H1 (cell line): ENCODE measurements at regions not wholly inside any gene's neighbourhood (a gene's known extent, or its start where the extent isn't known, plus 50 kb on each side); places are given as distances from the start of the nearest gene placed in this dataset.

ENCODE experiments used
- CTCF ChIA-PET: fragments of 300-600 bp; sonication (Branson Sonifier 250); formaldehyde crosslinking; loops from one replicate; lab custom pipeline; 2021; ENCODE audit not compliant: partially characterized antibody; lab: Charles Lee
- POLR2A ChIA-PET: fragments of 300-600 bp; sonication (Branson Sonifier 250); formaldehyde crosslinking; loops from one replicate; lab custom pipeline; 2021; ENCODE audit warnings: inconsistent platforms; ENCODE audit not compliant: partially characterized antibody; lab: Charles Lee
- DNase-seq, 2 experiments: peaks; one replicate each; pipeline versions ENCODE4 v3.0.0 to v3.0.0-alpha.2; 2010 to 2022; ENCODE audit warnings: low spot score in 2 of 2, low read depth in 1 of 2, mixed read lengths in 1 of 2
- FAIRE-seq: peaks from 2 replicates; lab custom pipeline; 2011; peaks lifted over from hg19 to GRCh38; lab: Jason Lieb, UNC
- H2AFZ ChIP-seq: 2 replicates; pipeline ENCODE4 v1.8.1; 2012; ENCODE audit warnings: low read length, inconsistent platforms
- H2AK5ac ChIP-seq: 2 replicates; pipeline ENCODE4 v1.6.1; 2013; ENCODE audit warnings: low read depth, low read length
- H2BK120ac ChIP-seq: replicated peaks from 2 replicates; pipeline ENCODE3; 2013; ENCODE audit warnings: low read depth, low read length, inconsistent platforms
- H2BK12ac ChIP-seq: 2 replicates; pipeline ENCODE4 v1.6.1; 2013; ENCODE audit warnings: low read depth, low read length
- H2BK15ac ChIP-seq: 2 replicates; pipeline ENCODE4 v1.6.1; 2013; ENCODE audit warnings: low read length
- H2BK20ac ChIP-seq: 2 replicates; pipeline ENCODE4 v1.6.1; 2013; ENCODE audit warnings: low read length
- H2BK5ac ChIP-seq: 2 replicates; pipeline ENCODE4 v1.6.1; 2013; ENCODE audit warnings: low read depth, low read length
- H3K14ac ChIP-seq: 2 replicates; pipeline ENCODE4 v1.6.1; 2013; ENCODE audit warnings: inconsistent platforms; ENCODE audit not compliant: insufficient read length
- H3K18ac ChIP-seq: 2 replicates; pipeline ENCODE4 v1.6.1; 2013; ENCODE audit warnings: low read length; ENCODE audit errors: extremely low read depth
- H3K23ac ChIP-seq: 2 replicates; pipeline ENCODE4 v1.6.1; 2013; ENCODE audit warnings: inconsistent platforms; ENCODE audit not compliant: insufficient read length
- H3K23me2 ChIP-seq: 2 replicates; pipeline ENCODE4 v1.6.1; 2013; ENCODE audit warnings: low read depth, low read length
- H3K27ac ChIP-seq: 2 replicates; pipeline ENCODE4 v1.6.1; 2011; ENCODE audit warnings: low read depth, low read length, inconsistent platforms
- H3K27me3 ChIP-seq, 4 experiments: replicated peaks in 1 of 4; 1 replicate in 1 of 4; 2 replicates in 3 of 4; pipeline versions ENCODE4 v1.6.1 to v1.8.1; 2011 to 2013; ENCODE audit warnings: low read length in 3 of 4, mild to moderate bottlenecking in 3 of 4, inconsistent platforms in 2 of 4, mixed read lengths in 2 of 4, moderate library complexity in 1 of 4; ENCODE audit not compliant: control insufficient read depth in 3 of 4, insufficient read depth in 3 of 4; ENCODE audit errors: extremely low read depth in 1 of 4
- H3K36me3 ChIP-seq, 4 experiments: 2 replicates each; pipeline versions ENCODE4 v1.6.1 to v1.8.1; 2011 to 2013; ENCODE audit warnings: mild to moderate bottlenecking in 4 of 4, low read length in 3 of 4, moderate library complexity in 2 of 4, control low read depth in 1 of 4, inconsistent platforms in 1 of 4; ENCODE audit not compliant: insufficient read depth in 4 of 4, control insufficient read depth in 2 of 4
- H3K4ac ChIP-seq: replicated peaks from 2 replicates; pipeline ENCODE3; 2013; ENCODE audit warnings: low read length, low read depth, mixed read lengths, inconsistent platforms; ENCODE audit not compliant: insufficient read length
- H3K4me1 ChIP-seq, 4 experiments: replicated peaks in 1 of 4; 1 replicate in 1 of 4; 2 replicates in 3 of 4; pipeline versions ENCODE4 v1.6.1 to v1.8.1; 2011 to 2013; ENCODE audit warnings: low read length in 3 of 4, inconsistent platforms in 2 of 4, mixed read lengths in 1 of 4; ENCODE audit not compliant: insufficient read depth in 4 of 4, control insufficient read depth in 3 of 4
- H3K4me2 ChIP-seq, 2 experiments: 2 replicates each; pipeline versions ENCODE4 v1.6.1 to v1.8.1; 2011 to 2013; ENCODE audit warnings: low read depth in 2 of 2, low read length in 2 of 2, control low read depth in 1 of 2, inconsistent platforms in 1 of 2, mild to moderate bottlenecking in 1 of 2; ENCODE audit not compliant: insufficient read depth in 1 of 2
- H3K4me3 ChIP-seq, 4 experiments: fragments of 200-600, 300-600 bp in 1 of 4; sonication (generic), shearing (Covaris generic), sonication (Bioruptor Twin) in 1 of 4; 2 replicates each; pipeline versions ENCODE4 v1.5.1 to v1.8.1; 2011 to 2016; ENCODE audit warnings: low read length in 4 of 4, low read depth in 3 of 4, control low read depth in 2 of 4, inconsistent platforms in 2 of 4, mild to moderate bottlenecking in 2 of 4, mixed read lengths in 1 of 4, moderate library complexity in 1 of 4; ENCODE audit not compliant: insufficient read depth in 2 of 4; ENCODE audit errors: extremely low read depth in 1 of 4
- H3K56ac ChIP-seq: replicated peaks from 2 replicates; pipeline ENCODE3; 2013; ENCODE audit warnings: low read depth, mild to moderate bottlenecking, mixed read lengths, low read length, inconsistent platforms; ENCODE audit not compliant: insufficient read length
- H3K79me1 ChIP-seq: 2 replicates; pipeline ENCODE4 v1.6.1; 2013; ENCODE audit warnings: low read depth, low read length, control low read depth
- H3K79me2 ChIP-seq, 2 experiments: 2 replicates each; pipeline versions ENCODE4 v1.6.1 to v1.8.1; 2012 to 2013; ENCODE audit warnings: low read length in 2 of 2, mild to moderate bottlenecking in 2 of 2, inconsistent platforms in 1 of 2; ENCODE audit not compliant: insufficient read depth in 2 of 2, control insufficient read depth in 1 of 2
- H3K9ac ChIP-seq, 4 experiments: replicated peaks in 1 of 4; 1 replicate in 1 of 4; 2 replicates in 3 of 4; pipeline versions ENCODE4 v1.6.1 to v1.8.1; 2011 to 2013; ENCODE audit warnings: low read depth in 3 of 4, low read length in 3 of 4, control low read depth in 2 of 4, mild to moderate bottlenecking in 2 of 4, moderate library complexity in 2 of 4, inconsistent platforms in 1 of 4; ENCODE audit errors: extremely low read depth in 1 of 4
- H3K9me3 ChIP-seq, 2 experiments: 2 replicates each; pipeline versions ENCODE4 v1.6.1 to v1.8.1; 2012 to 2013; ENCODE audit warnings: mild to moderate bottlenecking in 2 of 2, moderate library complexity in 2 of 2, control low read depth in 1 of 2, inconsistent platforms in 1 of 2, low read depth in 1 of 2, low read length in 1 of 2, mixed read lengths in 1 of 2; ENCODE audit not compliant: insufficient read depth in 2 of 2
- H4K20me1 ChIP-seq, 2 experiments: replicated peaks in 1 of 2; 2 replicates each; pipeline versions ENCODE3 to v1.8.1; 2011 to 2013; ENCODE audit warnings: inconsistent platforms in 2 of 2, low read length in 2 of 2, mild to moderate bottlenecking in 1 of 2; ENCODE audit not compliant: insufficient read depth in 2 of 2, control insufficient read depth in 1 of 2
- H4K5ac ChIP-seq: 2 replicates; pipeline ENCODE4 v1.6.1; 2013; ENCODE audit warnings: low read length, low read depth, mixed read lengths, inconsistent platforms; ENCODE audit not compliant: insufficient read length
- H4K8ac ChIP-seq: 2 replicates; pipeline ENCODE4 v1.8.0; 2013; ENCODE audit warnings: mild to moderate bottlenecking, moderate library complexity, low read length, inconsistent platforms; ENCODE audit not compliant: insufficient read depth; ENCODE audit errors: extremely low read depth
- H4K91ac ChIP-seq: replicated peaks from 2 replicates; pipeline ENCODE3; 2013; ENCODE audit warnings: low read length, mixed read lengths, inconsistent platforms; ENCODE audit not compliant: insufficient read length
- CTCF ChIP-seq, 3 experiments: IDR thresholded peaks; 1 replicate in 2 of 3; 2 replicates in 1 of 3; pipeline versions ENCODE4 v1.5.1 to v1.6.1; 2011; ENCODE audit warnings: low read length in 3 of 3, mild to moderate bottlenecking in 3 of 3, inconsistent platforms in 2 of 3, low read depth in 1 of 3, moderate library complexity in 1 of 3; ENCODE audit not compliant: insufficient read depth in 1 of 3; ENCODE audit errors: control extremely low read depth in 1 of 3
- EZH2 ChIP-seq: fragments of 200-600 bp; sonication (generic); IDR thresholded peaks from 2 replicates; pipeline ENCODE4 v1.7.1; 2012; ENCODE audit warnings: low read depth, mild to moderate bottlenecking, moderate library complexity, low read length, inconsistent platforms; ENCODE audit not compliant: severe bottlenecking
- FOSL1 ChIP-seq: IDR thresholded peaks from 2 replicates; pipeline ENCODE4 v1.6.1; 2011; ENCODE audit warnings: mild to moderate bottlenecking, low read depth, low read length, moderate library complexity; ENCODE audit not compliant: insufficient read depth
- SRF ChIP-seq: IDR thresholded peaks from 2 replicates; pipeline ENCODE4 v1.6.1; 2011; ENCODE audit warnings: mild to moderate bottlenecking, low read depth, low read length, moderate library complexity
- WGBS, 2 experiments: shearing (Covaris generic) in 1 of 2; methylation state at CpG; one replicate each; pipeline versions ENCODE4 v1.1.6 to v1.1.7; 2013 to 2015; ENCODE audit warnings: low lambda C conversion rate in 2 of 2, mixed read lengths in 2 of 2, inconsistent platforms in 1 of 2, low coverage in 1 of 2, missing lambda C conversion rate in 1 of 2; ENCODE audit not compliant: insufficient replicate concordance in 2 of 2, insufficient coverage in 1 of 2, insufficient read length in 1 of 2; ENCODE audit errors: extremely low coverage in 1 of 2, missing lambda C conversion rate in 1 of 2; 5-methylcytosine and 5-hydroxymethylcytosine counted together

GRCh38 chr1:68745011-68745410 is 248.1 kb upstream of the DEPDC1 start:
- H3K56ac ChIP-seq, result no peak overlapping the region
- no peak overlapping the region for H3K14ac ChIP-seq
- H3K9ac ChIP-seq, result no peak overlapping the region
- no peak overlapping the region for H2BK12ac ChIP-seq
- no peak for DNase-seq
- no peaks in the 10 kb centered on the region for H3K4me1 ChIP-seq
- H3K4me2 ChIP-seq, result no peak overlapping the region
- H4K20me1 ChIP-seq, result no peaks in the 10 kb centered on the region
- no peak overlapping the region for H3K27ac ChIP-seq
- 93% methylated on average over 2 of the region's 2 CpGs; no CpG with 5 or more reads in 1 of the 2 experiments for WGBS, 2 experiments
- no peak overlapping the region for H3K23ac ChIP-seq
- no peak overlapping the region for H3K18ac ChIP-seq
- TF ChIP-seq CTCF (IDR thresholded peaks at IDR 0.05; ENCODE audit: control extremely low read depth in 1 of 3, insufficient read depth in 1 of 3, low read depth in 1 of 3, low read length in 3 of 3) (no peak), SRF (no peak), FOSL1 (no peak), EZH2 (no peak)
- H2BK120ac ChIP-seq, result no peak overlapping the region
- H3K9me3 ChIP-seq, result peaks cover 4 to 8% of the 10 kb centered on the region in 2 experiments; a peak in 2 of 4 replicates
- no peak overlapping the region for H2BK5ac ChIP-seq
- no peaks in the 10 kb centered on the region for H3K27me3 ChIP-seq
- no peaks in the 10 kb centered on the region for H3K23me2 ChIP-seq
- H3K4me3 ChIP-seq, result no peak overlapping the region
- CTCF ChIA-PET, result interaction anchor here (0.8 to 1.6 kb wide), 2 partner anchors 21 to 449 kb away, joined by 3 read pairs; no protein-coding TSS in a partner anchor
- H3K79me1 ChIP-seq, result no peaks in the 10 kb centered on the region
- H2AFZ ChIP-seq, result 0 out of 2 replicates have a peak overlapping the region, but pooled peaks have one; percentile 5
- H4K91ac ChIP-seq, result no peak overlapping the region
- no peak overlapping the region for H2AK5ac ChIP-seq
- POLR2A ChIA-PET, result no interaction called here
- no peak overlapping the region for H4K5ac ChIP-seq
- no peak for FAIRE-seq
- no peak overlapping the region for H3K4ac ChIP-seq
- no peak overlapping the region for H2BK15ac ChIP-seq
- H3K79me2 ChIP-seq, result no peaks in the 10 kb centered on the region
- no peak overlapping the region for H2BK20ac ChIP-seq
- no peaks in the 10 kb centered on the region for H3K36me3 ChIP-seq
- H4K8ac ChIP-seq, result no peak overlapping the region
